HL-60 (cell line): ENCODE measurements at regions not wholly inside any gene's neighbourhood (a gene's known extent, or its start where the extent isn't known, plus 50 kb on each side); places are given as distances from the start of the nearest gene placed in this dataset.

Experiments
- DNase-seq, 2 experiments: peaks; one replicate each; pipeline ENCODE4 v3.0.0-alpha.2; 2010 to 2020; ENCODE audit warnings: low read depth in 1 of 2, low spot score in 1 of 2
- H3K27ac ChIP-seq: fragments of 250-450 bp; sonication (Bioruptor Pico); replicated peaks from 2 replicates; pipeline ENCODE4 v1.5.1; 2020; ENCODE audit warnings: mild to moderate bottlenecking, moderate library complexity
- H3K27me3 ChIP-seq: fragments of 250-450 bp; sonication (Bioruptor Pico); 2 replicates; pipeline ENCODE4 v1.5.1; 2021; ENCODE audit warnings: mild to moderate bottlenecking, moderate library complexity; ENCODE audit not compliant: insufficient read depth, poor library complexity, severe bottlenecking
- H3K4me3 ChIP-seq: replicated peaks from 2 replicates; pipeline ENCODE4 v1.5.1; 2011; ENCODE audit warnings: mild to moderate bottlenecking, control low read depth, low read length; ENCODE audit not compliant: insufficient read depth
- GABPA ChIP-seq: IDR thresholded peaks from 2 replicates; pipeline ENCODE4 v1.6.1; 2012; ENCODE audit warnings: low read depth
- POLR2AphosphoS5 ChIP-seq: IDR thresholded peaks from 2 replicates; pipeline ENCODE4 v1.6.1; 2012; ENCODE audit warnings: low read depth
- SPI1 ChIP-seq: IDR thresholded peaks from 2 replicates; pipeline ENCODE4 v1.6.1; 2012; ENCODE audit warnings: low read depth, mild to moderate bottlenecking, borderline replicate concordance
- TF ChIP-seq, protein P1 (sequence below): IDR thresholded peaks from 2 replicates; pipeline ENCODE4 v1.6.1; 2012; ENCODE audit warnings: low read depth; ENCODE audit not compliant: insufficient replicate concordance
- TF ChIP-seq, protein P2 (sequence below): IDR thresholded peaks from one replicate; pipeline ENCODE4 v1.5.1; 2011; ENCODE audit warnings: low read length, control low read depth, inconsistent platforms; ENCODE audit not compliant: insufficient read depth

DNA sequence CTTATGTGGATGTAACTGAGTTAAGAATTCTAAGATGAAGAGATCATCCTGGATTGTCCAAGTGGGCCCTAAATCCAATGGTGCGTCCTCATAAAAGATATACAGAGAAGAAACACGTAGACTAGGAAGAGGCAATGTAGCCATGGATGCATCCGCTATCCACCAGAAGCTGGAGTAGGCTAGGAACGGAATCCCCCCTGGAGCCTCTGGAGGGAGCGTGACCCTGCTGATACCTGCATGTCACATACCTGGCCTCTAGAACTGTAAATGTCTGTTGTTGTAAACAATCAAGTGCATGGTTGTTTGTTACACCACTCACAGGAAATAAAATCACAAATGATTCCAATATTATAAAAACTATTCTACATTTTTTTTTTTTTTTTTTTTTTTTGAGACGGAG, 254.5 kb upstream of the RORA start:
- Histone ChIP-seq H3K4me3 (no peak overlapping the region), H3K27ac (no peak overlapping the region), H3K27me3 (peaks cover 6% of the 10 kb centered on the region)
- TF ChIP-seq POLR2AphosphoS5: no peak
- TF ChIP-seq, protein P1, sequence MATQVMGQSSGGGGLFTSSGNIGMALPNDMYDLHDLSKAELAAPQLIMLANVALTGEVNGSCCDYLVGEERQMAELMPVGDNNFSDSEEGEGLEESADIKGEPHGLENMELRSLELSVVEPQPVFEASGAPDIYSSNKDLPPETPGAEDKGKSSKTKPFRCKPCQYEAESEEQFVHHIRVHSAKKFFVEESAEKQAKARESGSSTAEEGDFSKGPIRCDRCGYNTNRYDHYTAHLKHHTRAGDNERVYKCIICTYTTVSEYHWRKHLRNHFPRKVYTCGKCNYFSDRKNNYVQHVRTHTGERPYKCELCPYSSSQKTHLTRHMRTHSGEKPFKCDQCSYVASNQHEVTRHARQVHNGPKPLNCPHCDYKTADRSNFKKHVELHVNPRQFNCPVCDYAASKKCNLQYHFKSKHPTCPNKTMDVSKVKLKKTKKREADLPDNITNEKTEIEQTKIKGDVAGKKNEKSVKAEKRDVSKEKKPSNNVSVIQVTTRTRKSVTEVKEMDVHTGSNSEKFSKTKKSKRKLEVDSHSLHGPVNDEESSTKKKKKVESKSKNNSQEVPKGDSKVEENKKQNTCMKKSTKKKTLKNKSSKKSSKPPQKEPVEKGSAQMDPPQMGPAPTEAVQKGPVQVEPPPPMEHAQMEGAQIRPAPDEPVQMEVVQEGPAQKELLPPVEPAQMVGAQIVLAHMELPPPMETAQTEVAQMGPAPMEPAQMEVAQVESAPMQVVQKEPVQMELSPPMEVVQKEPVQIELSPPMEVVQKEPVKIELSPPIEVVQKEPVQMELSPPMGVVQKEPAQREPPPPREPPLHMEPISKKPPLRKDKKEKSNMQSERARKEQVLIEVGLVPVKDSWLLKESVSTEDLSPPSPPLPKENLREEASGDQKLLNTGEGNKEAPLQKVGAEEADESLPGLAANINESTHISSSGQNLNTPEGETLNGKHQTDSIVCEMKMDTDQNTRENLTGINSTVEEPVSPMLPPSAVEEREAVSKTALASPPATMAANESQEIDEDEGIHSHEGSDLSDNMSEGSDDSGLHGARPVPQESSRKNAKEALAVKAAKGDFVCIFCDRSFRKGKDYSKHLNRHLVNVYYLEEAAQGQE: no peak
- TF ChIP-seq GABPA: no peak
- TF ChIP-seq, protein P2, sequence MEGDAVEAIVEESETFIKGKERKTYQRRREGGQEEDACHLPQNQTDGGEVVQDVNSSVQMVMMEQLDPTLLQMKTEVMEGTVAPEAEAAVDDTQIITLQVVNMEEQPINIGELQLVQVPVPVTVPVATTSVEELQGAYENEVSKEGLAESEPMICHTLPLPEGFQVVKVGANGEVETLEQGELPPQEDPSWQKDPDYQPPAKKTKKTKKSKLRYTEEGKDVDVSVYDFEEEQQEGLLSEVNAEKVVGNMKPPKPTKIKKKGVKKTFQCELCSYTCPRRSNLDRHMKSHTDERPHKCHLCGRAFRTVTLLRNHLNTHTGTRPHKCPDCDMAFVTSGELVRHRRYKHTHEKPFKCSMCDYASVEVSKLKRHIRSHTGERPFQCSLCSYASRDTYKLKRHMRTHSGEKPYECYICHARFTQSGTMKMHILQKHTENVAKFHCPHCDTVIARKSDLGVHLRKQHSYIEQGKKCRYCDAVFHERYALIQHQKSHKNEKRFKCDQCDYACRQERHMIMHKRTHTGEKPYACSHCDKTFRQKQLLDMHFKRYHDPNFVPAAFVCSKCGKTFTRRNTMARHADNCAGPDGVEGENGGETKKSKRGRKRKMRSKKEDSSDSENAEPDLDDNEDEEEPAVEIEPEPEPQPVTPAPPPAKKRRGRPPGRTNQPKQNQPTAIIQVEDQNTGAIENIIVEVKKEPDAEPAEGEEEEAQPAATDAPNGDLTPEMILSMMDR: no peak
- no peak for TF ChIP-seq SPI1
- no peak for DNase-seq

DNA sequence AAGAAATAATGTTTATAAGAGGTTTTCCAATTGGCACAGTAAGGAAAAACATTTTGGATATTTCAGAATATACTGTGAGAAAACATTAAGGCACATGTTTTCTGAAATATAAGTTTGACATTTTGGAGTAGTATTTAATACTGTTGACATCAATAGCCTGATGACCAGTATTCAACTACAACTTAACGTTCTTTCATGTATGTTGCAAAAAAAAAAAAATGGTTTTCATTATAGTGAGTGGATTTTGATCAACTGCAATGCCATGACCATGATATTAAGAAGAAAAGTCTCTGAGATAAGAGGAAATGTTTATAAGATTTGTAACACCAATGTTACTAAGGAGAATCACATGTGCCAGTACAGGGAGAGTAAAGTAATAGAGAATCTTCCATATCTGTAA, 252.8 kb upstream of the RORA start:
- no peak for DNase-seq
- Histone ChIP-seq H3K27me3 (peaks cover 6% of the 10 kb centered on the region), H3K4me3 (no peak overlapping the region), H3K27ac (no peak overlapping the region)
- no peak for TF ChIP-seq GABPA

DNA sequence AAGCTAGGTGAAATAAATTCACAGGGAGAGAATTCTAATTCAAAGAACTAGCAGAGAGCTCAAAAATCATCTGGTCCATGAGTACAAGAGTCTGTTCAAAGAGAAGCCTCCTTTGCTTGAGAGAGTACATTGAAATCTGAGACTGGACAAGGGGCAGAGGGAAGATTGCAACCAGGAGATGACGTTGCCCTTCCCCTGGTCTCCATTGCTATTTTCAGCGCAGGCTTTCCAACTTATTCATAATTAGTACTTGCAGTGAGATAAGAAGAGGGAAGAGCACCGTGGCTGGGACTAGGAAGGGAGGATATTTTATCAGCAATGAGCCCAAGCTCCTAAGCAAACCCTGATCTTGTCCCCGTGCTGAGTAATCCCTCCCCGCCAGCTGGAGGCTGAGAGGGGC, 251.8 kb upstream of the RORA start:
- H3K27me3 ChIP-seq: peaks cover 3% of the 10 kb centered on the region
- TF ChIP-seq SPI1 (no peak), GABPA (no peak), POLR2AphosphoS5 (no peak)
- TF ChIP-seq, protein P2: no peak
- TF ChIP-seq, protein P1: no peak
- DNase-seq: no peak
- no peak overlapping the region for H3K27ac ChIP-seq
- no peak overlapping the region for H3K4me3 ChIP-seq

DNA sequence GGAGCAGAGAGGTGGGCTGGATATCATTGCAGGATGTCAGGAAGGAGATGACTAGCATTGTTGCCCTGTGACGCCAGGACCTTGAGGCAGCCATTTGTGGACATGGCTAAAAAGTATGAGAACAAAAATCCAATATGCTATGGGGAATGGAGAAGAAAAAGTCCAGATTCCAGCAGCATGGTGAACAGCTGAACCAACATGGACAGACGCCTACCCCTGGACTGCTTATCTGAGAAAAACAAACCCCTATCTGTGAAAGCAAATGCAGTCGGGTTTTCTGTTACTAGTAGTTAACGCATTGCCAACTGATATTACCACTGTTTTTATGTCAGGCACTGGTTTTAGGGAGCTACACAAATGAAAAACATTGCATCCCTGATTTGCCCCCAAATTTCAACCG, 251.2 kb upstream of the RORA start:
- no peaks in the 10 kb centered on the region for H3K27me3 ChIP-seq
- TF ChIP-seq GABPA (no peak), SPI1 (no peak), POLR2AphosphoS5 (no peak)
- TF ChIP-seq, protein P2: no peak
- TF ChIP-seq, protein P1: no peak
- H3K27ac ChIP-seq: no peak overlapping the region
- DNase-seq: no peak
- H3K4me3 ChIP-seq: no peak overlapping the region
